HFFc6 (cell line): ENCODE measurements at regions not wholly inside any gene's neighbourhood (a gene's known extent, or its start where the extent isn't known, plus 50 kb on each side); places are given as distances from the start of the nearest gene placed in this dataset.

Experiments
- DNase-seq: peaks from one replicate; pipeline ENCODE4 v3.0.0-alpha.2; 2018
- H3K27ac Mint-ChIP-seq: 2 replicates; pipeline ENCODE4 v1.8.0; 2020; ENCODE audit warnings: mild to moderate bottlenecking, mixed read lengths
- H3K27me3 Mint-ChIP-seq: 2 replicates; pipeline ENCODE4 v1.8.0; 2021; ENCODE audit warnings: mild to moderate bottlenecking, moderate library complexity, mixed read lengths; ENCODE audit not compliant: insufficient read depth
- H3K36me3 Mint-ChIP-seq: 2 replicates; pipeline ENCODE4 v1.8.0; 2021; ENCODE audit warnings: low read depth, mixed read lengths
- H3K4me1 Mint-ChIP-seq: 2 replicates; pipeline ENCODE4 v1.8.0; 2020; ENCODE audit warnings: low read depth, mixed read lengths
- H3K4me3 Mint-ChIP-seq: 2 replicates; pipeline ENCODE4 v1.8.0; 2020; ENCODE audit warnings: mild to moderate bottlenecking, moderate library complexity, mixed read lengths
- H3K9me3 Mint-ChIP-seq: 2 replicates; pipeline ENCODE4 v1.8.0; 2020; ENCODE audit warnings: mild to moderate bottlenecking, mixed read lengths
- CTCF ChIP-seq: fragments of 200-600 bp; sonication (generic); IDR thresholded peaks from 2 replicates; pipeline ENCODE4 v1.5.0; 2021; ENCODE audit warnings: antibody characterized with exemption, mild to moderate bottlenecking

DNA sequence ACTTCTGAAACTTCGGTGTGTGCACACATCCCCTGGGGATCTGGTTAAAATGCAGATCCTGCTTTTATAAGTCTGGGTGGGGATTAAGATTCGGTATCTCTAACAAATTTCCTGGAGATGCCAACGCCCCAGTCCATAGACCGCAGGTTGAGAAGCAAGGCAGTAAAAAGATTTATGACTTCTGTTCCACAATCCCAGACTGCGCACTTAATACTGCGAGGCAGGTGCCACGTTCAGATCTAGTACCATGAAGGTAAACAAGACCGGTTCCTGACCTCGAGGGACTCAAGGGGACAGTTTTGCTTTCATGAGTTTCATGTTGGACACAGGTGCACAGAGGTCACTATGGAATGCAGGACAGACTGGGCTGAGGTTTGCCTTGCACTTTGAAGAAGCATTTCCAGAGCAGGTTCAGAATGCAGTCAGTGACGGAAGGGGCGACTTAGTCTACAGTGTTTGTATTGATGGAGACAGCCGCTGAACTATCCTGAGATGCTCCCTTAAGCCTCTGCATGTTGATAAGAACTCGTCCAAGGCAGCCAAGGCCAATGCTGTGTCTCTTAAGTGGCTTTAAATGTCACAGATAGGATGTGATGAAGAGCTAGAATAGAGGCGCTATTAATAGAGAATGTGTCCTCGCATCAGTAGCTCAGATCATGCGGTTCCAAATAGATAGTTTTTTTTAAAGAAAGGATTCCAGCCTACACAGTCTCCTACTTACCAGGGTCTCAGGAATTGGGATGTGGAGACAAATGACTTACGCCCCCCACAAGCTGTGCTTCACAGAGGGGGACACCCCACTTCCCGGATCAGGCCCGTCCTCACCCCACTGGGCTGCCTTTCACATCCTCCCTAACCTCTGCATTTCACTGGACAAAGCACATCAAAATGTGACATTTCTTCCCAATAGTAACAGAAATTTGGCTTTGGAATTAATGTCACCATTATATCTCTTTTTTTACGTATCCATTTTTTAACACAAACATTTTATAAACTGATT, 97.1 kb upstream of the IRS2 start:
- H3K27me3 Mint-ChIP-seq, result peaks cover 9% of the 10 kb centered on the region; the same call in 1 of the 2 replicates
- no peaks in the 10 kb centered on the region; the same call in 1 of the 2 replicates for H3K9me3 Mint-ChIP-seq
- H3K27ac Mint-ChIP-seq, result no peak overlapping the region
- no peak for DNase-seq
- H3K4me3 Mint-ChIP-seq, result no peak overlapping the region
- TF ChIP-seq CTCF, result no peak
- no peaks in the 10 kb centered on the region for H3K4me1 Mint-ChIP-seq
- H3K36me3 Mint-ChIP-seq, result no peaks in the 10 kb centered on the region

GRCh38 chr13:109881961-109882558, 95.7 kb upstream of the IRS2 start:
- peaks cover 5% of the 10 kb centered on the region; the same call in 1 of the 2 replicates for H3K27me3 Mint-ChIP-seq
- no peak for DNase-seq
- H3K36me3 Mint-ChIP-seq, result no peaks in the 10 kb centered on the region
- no peak for TF ChIP-seq CTCF
- H3K27ac Mint-ChIP-seq, result no peak overlapping the region
- H3K4me3 Mint-ChIP-seq, result no peak overlapping the region
- no peaks in the 10 kb centered on the region for H3K9me3 Mint-ChIP-seq
- H3K4me1 Mint-ChIP-seq, result no peaks in the 10 kb centered on the region

GRCh38 chr13:109881347-109881725, 95.0 kb upstream of the IRS2 start:
- no peaks in the 10 kb centered on the region for H3K36me3 Mint-ChIP-seq
- peaks cover 5% of the 10 kb centered on the region; the same call in 1 of the 2 replicates for H3K27me3 Mint-ChIP-seq
- no peak for TF ChIP-seq CTCF
- no peak overlapping the region for H3K27ac Mint-ChIP-seq
- DNase-seq, result no peak
- H3K4me3 Mint-ChIP-seq, result no peak overlapping the region
- no peaks in the 10 kb centered on the region for H3K4me1 Mint-ChIP-seq
- no peaks in the 10 kb centered on the region for H3K9me3 Mint-ChIP-seq

- DNase-seq, result no peak
- Mint-ChIP-seq H3K27ac (no peak overlapping the region), H3K36me3 (no peaks in the 10 kb centered on the region), H3K4me3 (no peak overlapping the region), H3K4me1 (no peaks in the 10 kb centered on the region; the same call in 1 of the 2 replicates), H3K27me3 (peaks cover 2% of the 10 kb centered on the region; the same call in 1 of the 2 replicates), H3K9me3 (no peaks in the 10 kb centered on the region)
- TF ChIP-seq CTCF, result no peak
Observed at GRCh38 chr13:109880371-109881346, 94.3 kb upstream of the IRS2 start.

- Mint-ChIP-seq H3K4me3 (no peak overlapping the region), H3K27ac (no peak overlapping the region), H3K27me3 (peaks cover 2% of the 10 kb centered on the region), H3K36me3 (no peaks in the 10 kb centered on the region), H3K4me1 (peaks cover 13% of the 10 kb centered on the region), H3K9me3 (no peaks in the 10 kb centered on the region)
- TF ChIP-seq CTCF, result no peak
- no peak for DNase-seq
Observed at GRCh38 chr13:109879338-109879737, 93.0 kb upstream of the IRS2 start.
